ENCODE measurements at regions not wholly inside any gene's neighbourhood (a gene's known extent, or its start where the extent isn't known, plus 50 kb on each side); places are given as distances from the start of the nearest gene placed in this dataset.

GRCh38 chr6:105757512-105758200 is 328.5 kb upstream of the PRDM1 start:
- Mint-ChIP-seq H3K4me1 (ENCODE audit: low read depth) (peaks cover 4% of the 10 kb centered on the region), H3K4me3 (ENCODE audit: unreplicated experiment) (no peak overlapping the region), H3K27ac (ENCODE audit: unreplicated experiment) (no peak overlapping the region), H3K9me3 (ENCODE audit: low read depth) (no peaks in the 10 kb centered on the region), H3K27me3 (ENCODE audit: low read depth) (peaks cover 12% of the 10 kb centered on the region), H3K36me3 (ENCODE audit: low read depth) (no peaks in the 10 kb centered on the region)
- no peak for TF ChIP-seq CTCF (IDR thresholded peaks at IDR 0.05)
- DNase-seq (ENCODE audit: low spot score): no peak

- Mint-ChIP-seq H3K36me3 (ENCODE audit: low read depth) (no peaks in the 10 kb centered on the region), H3K9me3 (ENCODE audit: low read depth) (no peaks in the 10 kb centered on the region), H3K27me3 (ENCODE audit: low read depth) (peaks cover 12% of the 10 kb centered on the region), H3K4me1 (ENCODE audit: low read depth) (peaks cover 4% of the 10 kb centered on the region), H3K27ac (ENCODE audit: unreplicated experiment) (no peak overlapping the region), H3K4me3 (ENCODE audit: unreplicated experiment) (no peak overlapping the region)
- no peak for DNase-seq (ENCODE audit: low spot score)
- TF ChIP-seq CTCF (IDR thresholded peaks at IDR 0.05): no peak
Observed at GRCh38 chr6:105755885-105756284, 330.3 kb upstream of the PRDM1 start.

- Mint-ChIP-seq H3K36me3 (ENCODE audit: low read depth) (no peaks in the 10 kb centered on the region), H3K9me3 (ENCODE audit: low read depth) (no peaks in the 10 kb centered on the region), H3K4me3 (ENCODE audit: unreplicated experiment) (no peak overlapping the region), H3K27me3 (ENCODE audit: low read depth) (peaks cover 12% of the 10 kb centered on the region), H3K27ac (ENCODE audit: unreplicated experiment) (no peak overlapping the region), H3K4me1 (ENCODE audit: low read depth) (no peaks in the 10 kb centered on the region)
- DNase-seq (ENCODE audit: low spot score): no peak
- no peak for TF ChIP-seq CTCF (IDR thresholded peaks at IDR 0.05)
Observed at GRCh38 chr6:105753620-105754211, 332.4 kb upstream of the PRDM1 start.

GRCh38 chr6:105753207-105753606 is 332.9 kb upstream of the PRDM1 start:
- H3K4me1 Mint-ChIP-seq (ENCODE audit: low read depth): no peaks in the 10 kb centered on the region
- no peak overlapping the region for H3K4me3 Mint-ChIP-seq (ENCODE audit: unreplicated experiment)
- TF ChIP-seq CTCF (IDR thresholded peaks at IDR 0.05): no peak
- H3K27me3 Mint-ChIP-seq (ENCODE audit: low read depth): peaks cover 12% of the 10 kb centered on the region
- H3K9me3 Mint-ChIP-seq (ENCODE audit: low read depth): no peaks in the 10 kb centered on the region
- no peak for DNase-seq (ENCODE audit: low spot score)
- H3K27ac Mint-ChIP-seq (ENCODE audit: unreplicated experiment): no peak overlapping the region
- H3K36me3 Mint-ChIP-seq (ENCODE audit: low read depth): no peaks in the 10 kb centered on the region

GRCh38 chr6:105750089-105750488 is 336.0 kb upstream of the PRDM1 start:
- Mint-ChIP-seq H3K4me1 (ENCODE audit: low read depth) (no peaks in the 10 kb centered on the region), H3K27me3 (ENCODE audit: low read depth) (peaks cover 11% of the 10 kb centered on the region), H3K4me3 (ENCODE audit: unreplicated experiment) (no peak overlapping the region), H3K9me3 (ENCODE audit: low read depth) (no peaks in the 10 kb centered on the region), H3K36me3 (ENCODE audit: low read depth) (no peaks in the 10 kb centered on the region), H3K27ac (ENCODE audit: unreplicated experiment) (no peak overlapping the region)
- no peak for DNase-seq (ENCODE audit: low spot score)
- TF ChIP-seq CTCF (IDR thresholded peaks at IDR 0.05): no peak
